DOHH2 (cell line): ENCODE measurements at regions not wholly inside any gene's neighbourhood (a gene's known extent, or its start where the extent isn't known, plus 50 kb on each side); places are given as distances from the start of the nearest gene placed in this dataset.

Source experiments
- H3F3A ChIP-seq: fragments of 200-600 bp; sonication (generic), shearing (Covaris generic); 2 replicates; pipeline ENCODE4 v1.6.0; 2016; ENCODE audit warnings: antibody characterized with exemption, mild to moderate bottlenecking; ENCODE audit not compliant: control insufficient read depth, insufficient read depth
- H3K27ac ChIP-seq: fragments of 200-600 bp; sonication (generic); 2 replicates; pipeline ENCODE4 v1.5.1; 2014; ENCODE audit warnings: low read depth, mild to moderate bottlenecking, low read length, moderate library complexity
- H3K27me3 ChIP-seq: fragments of 200-600 bp; sonication (generic); 2 replicates; pipeline ENCODE4 v1.6.1; 2014; ENCODE audit warnings: mild to moderate bottlenecking, low read length, mixed read lengths; ENCODE audit not compliant: control insufficient read depth
- H3K36me3 ChIP-seq: fragments of 200-600 bp; sonication (generic); 2 replicates; pipeline ENCODE4 v1.6.1; 2014; ENCODE audit warnings: mild to moderate bottlenecking, low read length, moderate library complexity, mixed read lengths; ENCODE audit not compliant: control insufficient read depth
- H3K4me1 ChIP-seq: fragments of 200-600 bp; sonication (generic); 2 replicates; pipeline ENCODE4 v1.6.1; 2014; ENCODE audit warnings: mild to moderate bottlenecking, low read length, mixed read lengths; ENCODE audit not compliant: control insufficient read depth
- H3K4me2 ChIP-seq: fragments of 200-600 bp; sonication (generic); 2 replicates; pipeline ENCODE4 v1.6.0; 2014; ENCODE audit warnings: mild to moderate bottlenecking, low read length, moderate library complexity
- H3K4me3 ChIP-seq: fragments of 200-600 bp; sonication (generic); 2 replicates; pipeline ENCODE4 v1.5.1; 2014; ENCODE audit warnings: mild to moderate bottlenecking, low read length, mixed read lengths
- H3K79me2 ChIP-seq: fragments of 200-600 bp; sonication (generic); 2 replicates; pipeline ENCODE4 v1.6.1; 2014; ENCODE audit warnings: mild to moderate bottlenecking, low read length, mixed read lengths; ENCODE audit not compliant: control insufficient read depth
- H3K9me2 ChIP-seq: fragments of 200-600 bp; sonication (generic); replicated peaks from 2 replicates; pipeline ENCODE4 v1.6.1; 2014; ENCODE audit warnings: mild to moderate bottlenecking, low read length, mixed read lengths; ENCODE audit not compliant: control insufficient read depth
- H3K9me3 ChIP-seq: fragments of 200-600 bp; sonication (generic); 2 replicates; pipeline ENCODE4 v1.6.1; 2014; ENCODE audit warnings: antibody characterized with exemption, low read length, mixed read lengths; ENCODE audit not compliant: control insufficient read depth, insufficient read depth
- H4K20me1 ChIP-seq: fragments of 200-600 bp; sonication (generic); 2 replicates; pipeline ENCODE4 v1.6.0; 2014; ENCODE audit warnings: low read depth, mild to moderate bottlenecking, antibody characterized with exemption, low read length, moderate library complexity; ENCODE audit not compliant: control insufficient read depth, insufficient read depth
- EZH2phosphoT487 ChIP-seq: fragments of 200-600 bp; sonication (generic); IDR thresholded peaks from 2 replicates; pipeline ENCODE4 v1.6.1; 2017; ENCODE audit warnings: borderline replicate concordance, mild to moderate bottlenecking, antibody characterized with exemption, low read length, moderate library complexity, mixed read lengths
- TF ChIP-seq, protein P1 (sequence below): fragments of 200-600 bp; sonication (generic); IDR thresholded peaks from one replicate; pipeline ENCODE4 v1.5.1; 2014; ENCODE audit warnings: antibody characterized with exemption, mild to moderate bottlenecking, low read depth, low read length; ENCODE audit not compliant: poor library complexity, severe bottlenecking

DNA sequence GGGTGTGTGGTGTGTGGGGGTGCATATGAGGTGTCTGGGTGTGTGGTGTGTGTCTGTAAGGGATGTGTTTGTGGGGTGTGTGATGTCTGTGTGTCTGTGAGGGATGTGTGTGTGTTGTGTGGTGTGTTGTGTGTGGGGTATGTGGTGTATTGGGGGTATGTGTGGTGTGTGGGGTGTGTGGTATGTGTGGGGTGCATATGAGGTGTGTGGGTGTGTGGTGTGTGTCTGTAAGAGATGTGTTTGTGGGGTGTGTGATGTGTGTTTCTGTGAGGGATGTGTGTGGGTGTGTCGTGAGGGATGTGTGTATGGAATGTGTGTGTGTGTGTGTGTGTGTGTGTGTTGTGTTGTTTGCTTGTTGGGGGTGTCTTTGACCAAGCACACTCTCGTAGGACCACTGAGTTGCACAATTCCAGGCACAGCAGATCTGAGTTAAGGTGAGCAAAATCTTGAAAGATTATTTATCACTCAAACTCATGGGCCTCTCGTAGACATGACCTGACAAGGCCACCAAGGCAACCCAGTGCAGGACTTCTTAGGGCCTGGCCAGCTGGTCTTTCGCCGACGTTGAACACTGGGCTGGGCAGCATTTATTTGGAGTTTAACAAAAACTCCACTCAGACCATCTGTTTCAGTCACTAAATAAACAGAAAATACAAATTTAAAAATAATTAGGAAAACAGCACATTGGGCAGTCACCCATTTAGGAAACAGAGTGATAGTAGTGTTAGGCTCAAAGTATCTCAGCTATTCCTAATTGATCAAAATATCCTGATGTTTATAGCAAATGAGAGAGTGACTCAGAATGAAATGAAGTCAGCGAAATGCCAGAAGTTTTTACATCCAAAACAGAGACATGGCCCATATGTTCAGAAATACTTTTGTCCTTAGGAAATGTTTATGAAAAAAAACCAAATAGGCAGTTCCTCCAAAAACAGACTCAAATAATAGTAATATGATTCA lies 301.1 kb downstream of the FGF9 start:
- H3K27ac ChIP-seq: no peak overlapping the region

GRCh38 chr13:21973437-21974125 lies 302.7 kb downstream of the FGF9 start:
- Histone ChIP-seq H3K36me3 (no peaks in the 10 kb centered on the region), H3K4me1 (no peaks in the 10 kb centered on the region), H3K4me2 (no peak overlapping the region), H3K4me3 (no peak overlapping the region), H3K27me3 (no peaks in the 10 kb centered on the region), H3K9me3 (peaks cover 12% of the 10 kb centered on the region; the same call in 1 of the 2 replicates), H3K79me2 (no peaks in the 10 kb centered on the region), H3K27ac (no peak overlapping the region), H3K9me2 (no peaks in the 10 kb centered on the region), H4K20me1 (no peaks in the 10 kb centered on the region), H3F3A (no peaks in the 10 kb centered on the region)
- TF ChIP-seq, protein P1, sequence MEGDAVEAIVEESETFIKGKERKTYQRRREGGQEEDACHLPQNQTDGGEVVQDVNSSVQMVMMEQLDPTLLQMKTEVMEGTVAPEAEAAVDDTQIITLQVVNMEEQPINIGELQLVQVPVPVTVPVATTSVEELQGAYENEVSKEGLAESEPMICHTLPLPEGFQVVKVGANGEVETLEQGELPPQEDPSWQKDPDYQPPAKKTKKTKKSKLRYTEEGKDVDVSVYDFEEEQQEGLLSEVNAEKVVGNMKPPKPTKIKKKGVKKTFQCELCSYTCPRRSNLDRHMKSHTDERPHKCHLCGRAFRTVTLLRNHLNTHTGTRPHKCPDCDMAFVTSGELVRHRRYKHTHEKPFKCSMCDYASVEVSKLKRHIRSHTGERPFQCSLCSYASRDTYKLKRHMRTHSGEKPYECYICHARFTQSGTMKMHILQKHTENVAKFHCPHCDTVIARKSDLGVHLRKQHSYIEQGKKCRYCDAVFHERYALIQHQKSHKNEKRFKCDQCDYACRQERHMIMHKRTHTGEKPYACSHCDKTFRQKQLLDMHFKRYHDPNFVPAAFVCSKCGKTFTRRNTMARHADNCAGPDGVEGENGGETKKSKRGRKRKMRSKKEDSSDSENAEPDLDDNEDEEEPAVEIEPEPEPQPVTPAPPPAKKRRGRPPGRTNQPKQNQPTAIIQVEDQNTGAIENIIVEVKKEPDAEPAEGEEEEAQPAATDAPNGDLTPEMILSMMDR: no peak
- no peak for TF ChIP-seq EZH2phosphoT487

More for the DNA sequence above, 301.1 kb downstream of the FGF9 start:
- Histone ChIP-seq H3K9me3 (peaks cover 12% of the 10 kb centered on the region; the same call in 1 of the 2 replicates), H4K20me1 (no peaks in the 10 kb centered on the region), H3K4me1 (no peaks in the 10 kb centered on the region), H3K36me3 (no peaks in the 10 kb centered on the region), H3K79me2 (no peaks in the 10 kb centered on the region), H3K27me3 (no peaks in the 10 kb centered on the region), H3K4me3 (no peak overlapping the region), H3F3A (no peaks in the 10 kb centered on the region), H3K4me2 (no peak overlapping the region), H3K9me2 (no peaks in the 10 kb centered on the region)
- TF ChIP-seq EZH2phosphoT487: no peak
- TF ChIP-seq, protein P1: no peak

DNA sequence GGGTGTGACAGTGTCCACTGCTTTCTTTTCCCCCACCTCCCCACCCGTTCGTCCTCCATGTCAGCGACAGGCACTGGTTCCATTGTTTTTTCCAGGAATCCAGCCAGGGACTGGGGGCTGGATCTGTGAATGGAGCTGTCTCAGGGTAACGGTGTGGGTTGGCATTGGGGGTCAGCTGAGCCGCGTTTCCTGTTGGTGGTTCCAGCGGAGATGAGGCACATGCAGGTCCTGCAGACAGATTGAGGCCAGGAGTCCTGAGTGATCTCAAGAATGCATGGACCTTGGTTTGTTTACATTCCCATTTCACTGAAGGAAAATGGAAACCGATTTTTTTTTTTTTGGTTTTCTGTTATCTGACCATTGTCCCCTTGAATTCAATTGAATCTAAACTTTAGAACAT lies 303.9 kb downstream of the FGF9 start:
- Histone ChIP-seq H3K27me3 (no peaks in the 10 kb centered on the region), H3K4me2 (no peak overlapping the region)

More for the DNA sequence above, 303.9 kb downstream of the FGF9 start:
- H3K79me2 ChIP-seq: no peaks in the 10 kb centered on the region
- H3K9me3 ChIP-seq: peaks cover 12% of the 10 kb centered on the region; the same call in 1 of the 2 replicates
- no peaks in the 10 kb centered on the region for H3K36me3 ChIP-seq
- H3K4me3 ChIP-seq: no peak overlapping the region
- H4K20me1 ChIP-seq: no peaks in the 10 kb centered on the region
- TF ChIP-seq, protein P1: no peak
- TF ChIP-seq EZH2phosphoT487: no peak
- no peaks in the 10 kb centered on the region for H3F3A ChIP-seq
- no peaks in the 10 kb centered on the region for H3K4me1 ChIP-seq
- no peaks in the 10 kb centered on the region for H3K9me2 ChIP-seq
- H3K27ac ChIP-seq: no peak overlapping the region
